ENCODE measurements at regions not wholly inside any gene's neighbourhood (a gene's known extent, or its start where the extent isn't known, plus 50 kb on each side); places are given as distances from the start of the nearest gene placed in this dataset.

DNA sequence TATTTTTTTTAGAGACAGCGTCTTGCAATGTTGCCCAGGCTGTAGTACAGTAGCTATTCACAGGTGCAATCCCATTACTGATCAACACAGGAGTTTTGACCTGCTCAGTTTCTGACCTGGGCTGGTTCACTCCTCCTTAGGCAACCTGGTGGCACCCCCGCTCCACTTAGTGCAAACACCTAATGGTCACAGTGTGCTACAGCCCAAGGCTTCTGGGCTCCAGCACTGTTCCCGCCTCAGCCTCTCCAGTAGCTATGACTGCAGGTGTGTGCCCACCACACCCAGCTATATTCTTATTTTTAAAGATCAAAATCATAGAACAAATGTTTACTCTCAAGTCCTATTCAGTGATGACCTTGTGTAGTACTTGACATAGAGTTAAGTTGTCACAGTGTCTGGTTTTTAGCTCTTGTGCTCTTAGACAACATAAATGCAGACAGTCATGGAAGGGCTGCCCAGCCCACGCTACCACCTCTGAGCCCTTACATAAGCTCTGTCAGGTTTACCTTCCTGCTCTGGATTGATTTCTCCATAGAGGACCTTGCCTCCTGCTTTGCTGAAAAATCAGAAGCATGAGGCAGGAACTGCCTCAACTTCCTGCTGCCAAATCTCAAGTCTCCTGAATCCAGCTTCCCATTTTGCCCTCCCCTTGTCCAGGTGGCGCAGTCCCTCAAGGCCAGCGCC is 82.2 kb upstream of the SLC1A4 start:
- TF ChIP-seq, protein P1, sequence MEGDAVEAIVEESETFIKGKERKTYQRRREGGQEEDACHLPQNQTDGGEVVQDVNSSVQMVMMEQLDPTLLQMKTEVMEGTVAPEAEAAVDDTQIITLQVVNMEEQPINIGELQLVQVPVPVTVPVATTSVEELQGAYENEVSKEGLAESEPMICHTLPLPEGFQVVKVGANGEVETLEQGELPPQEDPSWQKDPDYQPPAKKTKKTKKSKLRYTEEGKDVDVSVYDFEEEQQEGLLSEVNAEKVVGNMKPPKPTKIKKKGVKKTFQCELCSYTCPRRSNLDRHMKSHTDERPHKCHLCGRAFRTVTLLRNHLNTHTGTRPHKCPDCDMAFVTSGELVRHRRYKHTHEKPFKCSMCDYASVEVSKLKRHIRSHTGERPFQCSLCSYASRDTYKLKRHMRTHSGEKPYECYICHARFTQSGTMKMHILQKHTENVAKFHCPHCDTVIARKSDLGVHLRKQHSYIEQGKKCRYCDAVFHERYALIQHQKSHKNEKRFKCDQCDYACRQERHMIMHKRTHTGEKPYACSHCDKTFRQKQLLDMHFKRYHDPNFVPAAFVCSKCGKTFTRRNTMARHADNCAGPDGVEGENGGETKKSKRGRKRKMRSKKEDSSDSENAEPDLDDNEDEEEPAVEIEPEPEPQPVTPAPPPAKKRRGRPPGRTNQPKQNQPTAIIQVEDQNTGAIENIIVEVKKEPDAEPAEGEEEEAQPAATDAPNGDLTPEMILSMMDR (IDR thresholded peaks at IDR 0.05), result no peak
- TF ChIP-seq POLR2A (IDR thresholded peaks at IDR 0.05), result no peak
